ENCODE measurements at regions not wholly inside any gene's neighbourhood (a gene's known extent, or its start where the extent isn't known, plus 50 kb on each side); places are given as distances from the start of the nearest gene placed in this dataset.

GRCh38 chr22:47388778-47389177 lies 626.3 kb downstream of the TBC1D22A start:
- no peak overlapping the region for H3K4me3 ChIP-seq
- no peaks in the 10 kb centered on the region for H3K9me3 ChIP-seq
- WGBS, 2 donors: 58 to 73% methylated on average over 5 of the region's 5 CpGs
- no peaks in the 10 kb centered on the region for H3K4me1 ChIP-seq
- no peaks in the 10 kb centered on the region for H3K27me3 ChIP-seq
- no peak for DNase-seq (ENCODE audit: low spot score in 2 of 2)
- no peak overlapping the region for H3K27ac ChIP-seq
- TF ChIP-seq CTCF (IDR thresholded peaks at IDR 0.05) (no peak), POLR2A (IDR thresholded peaks at IDR 0.05) (no peak), EP300 (IDR thresholded peaks at IDR 0.05) (no peak)
- H3K36me3 ChIP-seq: no peaks in the 10 kb centered on the region

- Histone ChIP-seq H3K27me3 (no peaks in the 10 kb centered on the region), H3K27ac (no peak overlapping the region), H3K36me3 (no peaks in the 10 kb centered on the region), H3K4me1 (no peaks in the 10 kb centered on the region), H3K4me3 (no peak overlapping the region), H3K9me3 (no peaks in the 10 kb centered on the region)
- TF ChIP-seq EP300 (IDR thresholded peaks at IDR 0.05) (no peak), CTCF (IDR thresholded peaks at IDR 0.05) (no peak), POLR2A (IDR thresholded peaks at IDR 0.05) (no peak)
- 58 to 65% methylated on average over 7 of the region's 7 CpGs for WGBS, 2 donors
- DNase-seq (ENCODE audit: low spot score in 2 of 2): no peak
These were observed 625.9 kb downstream of the TBC1D22A start for GRCh38 chr22:47388331-47388730.

GRCh38 chr22:47386812-47387510 lies 624.5 kb downstream of the TBC1D22A start:
- Histone ChIP-seq H3K4me3 (no peak overlapping the region), H3K4me1 (no peaks in the 10 kb centered on the region), H3K36me3 (no peaks in the 10 kb centered on the region), H3K27me3 (no peaks in the 10 kb centered on the region), H3K9me3 (no peaks in the 10 kb centered on the region), H3K27ac (no peak overlapping the region)
- 66 to 72% methylated on average over 19 to 20 of the region's 20 CpGs for WGBS, 2 donors
- DNase-seq (ENCODE audit: low spot score in 2 of 2): no peak
- no peak for TF ChIP-seq POLR2A (IDR thresholded peaks at IDR 0.05)
- no peak for TF ChIP-seq CTCF (IDR thresholded peaks at IDR 0.05)
- TF ChIP-seq EP300 (IDR thresholded peaks at IDR 0.05): no peak

GRCh38 chr22:47384977-47385376 lies 622.5 kb downstream of the TBC1D22A start:
- H3K9me3 ChIP-seq: no peaks in the 10 kb centered on the region
- WGBS, 2 donors: 77 to 78% methylated on average over 8 of the region's 8 CpGs
- TF ChIP-seq POLR2A (IDR thresholded peaks at IDR 0.05) (no peak), EP300 (IDR thresholded peaks at IDR 0.05) (no peak), CTCF (IDR thresholded peaks at IDR 0.05) (no peak)
- no peaks in the 10 kb centered on the region for H3K4me1 ChIP-seq
- H3K36me3 ChIP-seq: no peaks in the 10 kb centered on the region
- no peak overlapping the region for H3K27ac ChIP-seq
- H3K27me3 ChIP-seq: no peaks in the 10 kb centered on the region
- no peak overlapping the region for H3K4me3 ChIP-seq
- no peak for DNase-seq (ENCODE audit: low spot score in 2 of 2)

- H3K27me3 ChIP-seq: no peaks in the 10 kb centered on the region
- H3K4me3 ChIP-seq: no peak overlapping the region
- TF ChIP-seq CTCF (IDR thresholded peaks at IDR 0.05): no peak
- no peak for TF ChIP-seq EP300 (IDR thresholded peaks at IDR 0.05)
- no peak for TF ChIP-seq POLR2A (IDR thresholded peaks at IDR 0.05)
- no peaks in the 10 kb centered on the region for H3K4me1 ChIP-seq
- H3K27ac ChIP-seq: no peak overlapping the region
- WGBS, 2 donors: 76 to 77% methylated on average over 7 of the region's 7 CpGs
- no peaks in the 10 kb centered on the region for H3K36me3 ChIP-seq
- no peaks in the 10 kb centered on the region for H3K9me3 ChIP-seq
- DNase-seq (ENCODE audit: low spot score in 2 of 2): no peak
These were observed 619.9 kb downstream of the TBC1D22A start for GRCh38 chr22:47382164-47382890.

All from tibial nerve (tissue), 4 donors.